Naive thymus-derived CD4-positive, alpha-beta T cell (primary cell): ENCODE measurements at regions not wholly inside any gene's neighbourhood (a gene's known extent, or its start where the extent isn't known, plus 50 kb on each side); places are given as distances from the start of the nearest gene placed in this dataset.

ENCODE experiments used
- ATAC-seq: fragments of 150-1000 bp; cut with Tn5 transposase; 2 replicates; pipeline ENCODE4 v1.10.0; 2021; ENCODE audit warnings: mild to moderate bottlenecking, moderate library complexity
- CTCF ChIA-PET: fragments of 350-600 bp; sonication (Branson Sonifier 250); formaldehyde crosslinking; loops from one replicate; lab custom pipeline; 2021; ENCODE audit warnings: antibody characterized with exemption; lab: Charles Lee
- POLR2A ChIA-PET: fragments of 350-600 bp; sonication (Branson Sonifier 250); formaldehyde crosslinking; loops from one replicate; lab custom pipeline; 2021; ENCODE audit warnings: antibody characterized with exemption, inconsistent platforms; lab: Charles Lee
- DNase-seq, 9 donors: peaks; one replicate each; pipeline versions ENCODE4 v3.0.0 to v3.0.0-alpha.2; 2020 to 2022; ENCODE audit warnings: mixed read lengths in 1 of 9
- H3K27ac ChIP-seq: one replicate; pipeline ENCODE4 v1.7.0; 2013; ENCODE audit warnings: mild to moderate bottlenecking, low read depth, low read length, moderate library complexity
- H3K27me3 ChIP-seq, 2 donors: one replicate each; pipeline ENCODE4 v1.7.0; 2013; ENCODE audit warnings: low read length in 2 of 2, mild to moderate bottlenecking in 2 of 2, moderate library complexity in 2 of 2; ENCODE audit not compliant: control insufficient read depth in 2 of 2, insufficient read depth in 2 of 2
- H3K36me3 ChIP-seq, 3 experiments: 1 replicate in 2 of 3; 2 replicates in 1 of 3; pipeline ENCODE4 v1.7.0; 2013; ENCODE audit warnings: low read length in 3 of 3, mild to moderate bottlenecking in 3 of 3, moderate library complexity in 1 of 3; ENCODE audit not compliant: insufficient read depth in 3 of 3, control insufficient read depth in 2 of 3
- H3K4me1 ChIP-seq, 2 donors: one replicate each; pipeline ENCODE4 v1.7.0; 2013; ENCODE audit warnings: low read length in 2 of 2, mild to moderate bottlenecking in 2 of 2, moderate library complexity in 1 of 2; ENCODE audit not compliant: control insufficient read depth in 2 of 2, insufficient read depth in 2 of 2
- H3K4me3 ChIP-seq: 2 replicates; pipeline ENCODE4 v1.7.0; 2013; ENCODE audit warnings: mild to moderate bottlenecking, low read length
- H3K9me3 ChIP-seq, 3 experiments: 1 replicate in 2 of 3; 2 replicates in 1 of 3; pipeline ENCODE4 v1.7.0; 2013; ENCODE audit warnings: low read length in 3 of 3; ENCODE audit not compliant: control insufficient read depth in 2 of 3
- H3K27ac Mint-ChIP-seq, 9 donors: one replicate each; pipeline ENCODE4 v1.8.0; 2020 to 2022; ENCODE audit warnings: mixed read lengths in 9 of 9, mild to moderate bottlenecking in 8 of 9, moderate library complexity in 5 of 9, inconsistent platforms in 2 of 9
- H3K27me3 Mint-ChIP-seq, 5 donors: one replicate each; pipeline ENCODE4 v1.8.0; 2021 to 2022; ENCODE audit warnings: mixed read lengths in 5 of 5, mild to moderate bottlenecking in 1 of 5
- H3K36me3 Mint-ChIP-seq, 5 donors: one replicate each; pipeline ENCODE4 v1.8.0; 2020 to 2022; ENCODE audit warnings: mixed read lengths in 5 of 5, mild to moderate bottlenecking in 3 of 5, inconsistent platforms in 1 of 5
- H3K4me1 Mint-ChIP-seq, 7 donors: one replicate each; pipeline ENCODE4 v1.8.0; 2020 to 2022; ENCODE audit warnings: mixed read lengths in 7 of 7, mild to moderate bottlenecking in 3 of 7, inconsistent platforms in 1 of 7
- H3K4me3 Mint-ChIP-seq, 10 donors: one replicate each; pipeline ENCODE4 v1.8.0; 2020 to 2022; ENCODE audit warnings: mild to moderate bottlenecking in 10 of 10, mixed read lengths in 10 of 10, moderate library complexity in 6 of 10, inconsistent platforms in 2 of 10
- H3K9me3 Mint-ChIP-seq, 11 donors: one replicate each; pipeline ENCODE4 v1.8.0; 2020 to 2022; ENCODE audit warnings: mixed read lengths in 11 of 11, mild to moderate bottlenecking in 4 of 11, inconsistent platforms in 1 of 11, moderate library complexity in 1 of 11
- intact Hi-C, 2 donors: fragments of 100-400 bp; cut with micrococcal nuclease; formaldehyde crosslinking; loops; one replicate each; pipeline ENCODE4 v1.15.1; 2023

DNA sequence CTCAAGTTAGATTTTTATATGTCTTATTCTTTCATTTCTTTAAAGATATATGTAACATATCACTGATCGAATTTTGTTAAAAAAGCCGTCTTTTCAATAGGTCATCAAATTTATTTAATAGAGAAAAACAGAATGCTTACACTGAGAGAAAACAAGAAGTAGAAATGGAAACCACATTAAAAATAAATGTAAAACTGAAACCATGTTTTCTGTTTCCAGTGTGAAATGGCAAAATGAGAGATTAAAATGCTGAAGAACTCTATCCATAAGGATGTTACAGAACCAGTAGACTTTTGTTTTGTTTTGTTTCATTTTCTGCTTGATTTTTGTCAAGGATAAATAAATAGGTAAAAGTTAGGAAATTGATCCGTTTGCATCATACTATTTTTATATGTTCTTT, 210.1 kb downstream of the PRDM9 start:
- H3K4me3 Mint-ChIP-seq: no peak overlapping the region
- H3K36me3 Mint-ChIP-seq: no peaks in the 10 kb centered on the region
- H3K36me3 ChIP-seq: no peaks in the 10 kb centered on the region
- no peaks in the 10 kb centered on the region for H3K27me3 ChIP-seq
- ChIA-PET POLR2A (no interaction called here), CTCF (no interaction called here)
- intact Hi-C loops: no loop called here
- no peaks in the 10 kb centered on the region for H3K4me1 ChIP-seq
- H3K27ac Mint-ChIP-seq: no peak overlapping the region
- no peaks in the 10 kb centered on the region for H3K9me3 ChIP-seq
- no peak overlapping the region for H3K27ac ChIP-seq
- DNase-seq: no peak
- ATAC-seq: no peak
- H3K4me1 Mint-ChIP-seq: no peaks in the 10 kb centered on the region
- no peak overlapping the region for H3K4me3 ChIP-seq
- no peaks in the 10 kb centered on the region for H3K27me3 Mint-ChIP-seq
- H3K9me3 Mint-ChIP-seq: peaks cover 2 to 32% (median 12%) of the 10 kb centered on the region in 11 donors

DNA sequence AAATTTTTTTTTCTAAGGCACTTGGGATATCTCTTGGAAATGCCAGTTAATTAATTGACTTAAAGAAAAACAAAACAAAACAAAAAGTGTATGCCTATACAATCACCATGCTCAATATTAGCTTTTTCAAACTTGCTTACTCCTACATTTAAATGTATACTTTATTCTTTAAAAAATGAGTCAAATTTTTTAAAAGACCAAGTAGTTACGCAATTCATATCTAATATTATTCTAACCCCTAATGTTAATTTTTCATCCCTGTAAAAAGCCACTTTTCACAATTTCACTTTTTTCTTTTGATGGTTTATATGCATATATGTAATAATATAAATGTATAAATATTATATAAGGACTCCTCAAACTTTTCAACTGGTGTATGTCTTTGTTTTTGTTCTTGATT, 211.2 kb downstream of the PRDM9 start:
- Histone ChIP-seq H3K27ac (no peak overlapping the region), H3K4me3 (no peak overlapping the region), H3K36me3 (no peaks in the 10 kb centered on the region), H3K9me3 (no peaks in the 10 kb centered on the region), H3K4me1 (no peaks in the 10 kb centered on the region), H3K27me3 (no peaks in the 10 kb centered on the region)
- no peaks in the 10 kb centered on the region for H3K4me1 Mint-ChIP-seq
- H3K27ac Mint-ChIP-seq: no peak overlapping the region
- no peak for ATAC-seq
- ChIA-PET POLR2A (no interaction called here), CTCF (no interaction called here)
- DNase-seq: no peak
- no peaks in the 10 kb centered on the region for H3K27me3 Mint-ChIP-seq
- intact Hi-C loops: no loop called here
- peaks cover 0 to 25% (median 7%) of the 10 kb centered on the region in 11 donors for H3K9me3 Mint-ChIP-seq
- H3K4me3 Mint-ChIP-seq: no peak overlapping the region
- no peaks in the 10 kb centered on the region for H3K36me3 Mint-ChIP-seq

DNA sequence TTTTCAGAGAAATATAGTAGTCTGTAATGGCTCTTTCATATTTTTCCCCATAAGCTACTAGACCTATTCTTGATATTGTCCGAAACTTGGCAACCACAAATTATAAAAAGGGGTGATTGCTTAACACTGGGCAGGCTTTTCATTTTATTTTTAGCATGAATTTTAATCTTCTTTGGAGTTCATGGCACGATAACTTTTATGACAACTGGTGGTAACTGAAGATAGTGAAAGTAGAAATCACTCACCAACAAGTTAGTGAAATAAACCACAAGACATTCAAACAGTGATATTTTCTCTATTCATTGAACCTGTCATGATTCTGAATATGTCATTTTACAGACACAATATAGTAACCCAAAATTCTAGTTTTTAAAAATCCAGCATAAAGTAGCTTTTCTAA, 213.9 kb downstream of the PRDM9 start:
- Mint-ChIP-seq H3K9me3 (peaks cover 0 to 15% (median 6%) of the 10 kb centered on the region in 11 donors), H3K4me3 (no peak overlapping the region), H3K4me1 (no peaks in the 10 kb centered on the region), H3K27me3 (no peaks in the 10 kb centered on the region), H3K27ac (no peak overlapping the region), H3K36me3 (no peaks in the 10 kb centered on the region)
- Histone ChIP-seq H3K36me3 (no peaks in the 10 kb centered on the region), H3K4me3 (no peak overlapping the region), H3K27me3 (no peaks in the 10 kb centered on the region), H3K4me1 (no peaks in the 10 kb centered on the region), H3K9me3 (no peaks in the 10 kb centered on the region), H3K27ac (no peak overlapping the region)
- ChIA-PET POLR2A (no interaction called here), CTCF (no interaction called here)
- DNase-seq (no peak), ATAC-seq (no peak)
- intact Hi-C loops: no loop called here

DNA sequence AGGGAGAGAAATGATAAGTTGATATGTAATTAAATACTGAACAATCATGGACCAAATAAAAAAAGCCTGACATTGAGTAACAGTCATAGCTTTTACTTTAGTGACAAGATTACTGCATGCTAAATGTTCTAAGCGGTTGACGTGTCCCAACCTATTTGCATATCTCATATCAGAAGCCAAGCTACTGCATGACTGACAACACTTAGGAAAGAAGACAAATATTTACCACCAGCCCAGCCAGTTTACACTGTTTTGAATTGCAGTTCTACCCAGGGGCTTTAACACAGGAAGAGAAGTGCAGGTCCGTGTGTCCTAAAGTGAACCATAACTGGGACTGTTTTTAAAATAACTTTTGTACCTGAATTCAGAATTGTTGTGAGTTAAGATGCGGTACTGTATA, 219.9 kb downstream of the PRDM9 start:
- Histone ChIP-seq H3K27me3 (no peaks in the 10 kb centered on the region), H3K36me3 (no peaks in the 10 kb centered on the region), H3K9me3 (no peaks in the 10 kb centered on the region), H3K4me1 (no peaks in the 10 kb centered on the region), H3K27ac (no peak overlapping the region), H3K4me3 (no peak overlapping the region)
- intact Hi-C loops: no loop called here
- DNase-seq (no peak), ATAC-seq (no peak)
- Mint-ChIP-seq H3K27ac (no peak overlapping the region), H3K4me1 (no peaks in the 10 kb centered on the region), H3K4me3 (no peak overlapping the region), H3K36me3 (peaks cover 0 to 4% (median 0%) of the 10 kb centered on the region in 5 donors), H3K9me3 (peaks cover 0 to 15% (median 8%) of the 10 kb centered on the region in 11 donors), H3K27me3 (no peaks in the 10 kb centered on the region)
- ChIA-PET CTCF (no interaction called here), POLR2A (no interaction called here)

DNA sequence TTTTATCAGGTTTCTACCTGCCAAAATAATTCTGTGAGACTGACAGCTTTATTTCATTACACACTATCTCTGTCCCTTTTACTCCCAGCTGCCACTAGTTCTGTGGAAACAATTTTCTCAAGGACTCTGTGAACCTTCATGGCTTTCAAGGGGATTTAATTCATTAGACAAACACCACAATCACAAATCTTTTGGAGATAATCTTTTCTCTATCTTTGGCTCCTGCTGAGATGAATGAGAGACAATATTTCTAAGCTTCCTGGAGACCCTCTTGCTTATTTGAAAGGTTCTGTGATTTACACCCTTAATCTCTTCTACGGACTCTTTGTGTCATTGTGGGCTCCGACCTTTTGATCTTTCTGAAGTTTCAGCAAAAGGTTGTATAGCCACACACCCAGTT, 222.6 kb downstream of the PRDM9 start:
- no peak for ATAC-seq
- H3K4me3 ChIP-seq: no peak overlapping the region
- CTCF ChIA-PET: no interaction called here
- Mint-ChIP-seq H3K27me3 (no peaks in the 10 kb centered on the region), H3K4me3 (no peak overlapping the region), H3K36me3 (peaks cover 0 to 4% (median 0%) of the 10 kb centered on the region in 5 donors), H3K27ac (no peak overlapping the region), H3K4me1 (no peaks in the 10 kb centered on the region), H3K9me3 (peaks cover 0 to 18% (median 8%) of the 10 kb centered on the region in 11 donors)
- no peak for DNase-seq
- intact Hi-C loops: no loop called here
- POLR2A ChIA-PET: no interaction called here
- no peak overlapping the region for H3K27ac ChIP-seq
- no peaks in the 10 kb centered on the region for H3K36me3 ChIP-seq
- H3K9me3 ChIP-seq: no peaks in the 10 kb centered on the region
- H3K27me3 ChIP-seq: no peaks in the 10 kb centered on the region
- no peaks in the 10 kb centered on the region for H3K4me1 ChIP-seq

DNA sequence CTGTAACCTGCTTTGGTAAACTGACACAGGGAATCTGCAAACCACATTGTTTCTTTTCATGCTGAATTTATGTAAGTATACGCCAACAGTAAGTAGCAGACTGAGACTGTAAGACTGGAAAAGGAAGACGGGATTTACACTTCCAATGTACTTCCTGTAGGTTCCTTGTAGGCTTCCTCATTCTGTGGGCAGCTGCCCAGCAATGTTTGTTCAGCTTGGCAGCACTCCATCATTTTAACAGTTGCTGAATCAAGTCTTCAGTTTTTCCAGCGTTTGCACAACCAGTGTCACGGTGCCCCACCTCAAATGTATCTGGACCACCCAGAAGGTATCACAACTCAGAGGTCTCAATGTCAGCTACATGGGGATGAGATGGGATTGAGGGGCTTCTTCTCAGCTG, 232.6 kb downstream of the PRDM9 start:
- no peaks in the 10 kb centered on the region for H3K27me3 Mint-ChIP-seq
- DNase-seq: no peak
- no peaks in the 10 kb centered on the region for H3K36me3 Mint-ChIP-seq

DNA sequence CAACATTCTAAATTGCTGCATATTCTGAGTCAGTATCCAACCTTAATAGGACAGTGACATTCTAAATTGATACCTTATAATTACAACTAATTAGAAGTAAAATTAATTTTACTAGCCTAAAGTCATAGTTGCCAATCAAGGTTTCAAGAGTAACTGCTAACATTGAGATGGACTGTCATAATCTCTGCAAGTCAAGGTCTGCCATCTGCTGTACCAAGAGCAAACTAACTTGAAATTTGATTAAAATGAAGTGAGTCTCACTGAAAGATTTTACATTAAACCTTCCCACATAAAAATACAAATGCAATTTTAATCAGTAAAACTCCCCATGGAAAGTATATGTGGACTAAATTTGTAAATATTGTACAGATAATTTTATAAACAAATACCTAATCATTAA, 235.3 kb downstream of the PRDM9 start:
- Histone ChIP-seq H3K27me3 (no peaks in the 10 kb centered on the region), H3K27ac (no peak overlapping the region), H3K4me3 (no peak overlapping the region), H3K36me3 (no peaks in the 10 kb centered on the region), H3K4me1 (no peaks in the 10 kb centered on the region), H3K9me3 (peaks cover 0 to 4% (median 0%) of the 10 kb centered on the region in 3 experiments)
- DNase-seq (no peak), ATAC-seq (no peak)
- POLR2A ChIA-PET: no interaction called here
- no peaks in the 10 kb centered on the region for H3K4me1 Mint-ChIP-seq
- intact Hi-C loops: no loop called here
- H3K27ac Mint-ChIP-seq: no peak overlapping the region
- peaks cover 0 to 18% (median 2%) of the 10 kb centered on the region in 11 donors for H3K9me3 Mint-ChIP-seq
- H3K4me3 Mint-ChIP-seq: no peak overlapping the region
- H3K27me3 Mint-ChIP-seq: no peaks in the 10 kb centered on the region
- no peaks in the 10 kb centered on the region for H3K36me3 Mint-ChIP-seq
- CTCF ChIA-PET: no interaction called here

More for the DNA sequence above, 232.6 kb downstream of the PRDM9 start:
- no peak for ATAC-seq
- no peak overlapping the region for H3K27ac Mint-ChIP-seq
- ChIA-PET CTCF (no interaction called here), POLR2A (no interaction called here)
- Histone ChIP-seq H3K9me3 (peaks cover 0 to 4% (median 0%) of the 10 kb centered on the region in 3 experiments), H3K4me3 (no peak overlapping the region), H3K27me3 (no peaks in the 10 kb centered on the region), H3K36me3 (no peaks in the 10 kb centered on the region), H3K4me1 (no peaks in the 10 kb centered on the region), H3K27ac (no peak overlapping the region)
- H3K4me1 Mint-ChIP-seq: no peaks in the 10 kb centered on the region
- no peak overlapping the region for H3K4me3 Mint-ChIP-seq
- intact Hi-C loops: no loop called here
- H3K9me3 Mint-ChIP-seq: peaks cover 0 to 13% (median 0%) of the 10 kb centered on the region in 11 donors
